ENCODE measurements at regions not wholly inside any gene's neighbourhood (a gene's known extent, or its start where the extent isn't known, plus 50 kb on each side); places are given as distances from the start of the nearest gene placed in this dataset.
"Not testable (repeated sequence)": the region's sequence is repeated elsewhere in the genome, so short reads cannot be mapped to it uniquely, and the experiment has no call there.

DNA sequence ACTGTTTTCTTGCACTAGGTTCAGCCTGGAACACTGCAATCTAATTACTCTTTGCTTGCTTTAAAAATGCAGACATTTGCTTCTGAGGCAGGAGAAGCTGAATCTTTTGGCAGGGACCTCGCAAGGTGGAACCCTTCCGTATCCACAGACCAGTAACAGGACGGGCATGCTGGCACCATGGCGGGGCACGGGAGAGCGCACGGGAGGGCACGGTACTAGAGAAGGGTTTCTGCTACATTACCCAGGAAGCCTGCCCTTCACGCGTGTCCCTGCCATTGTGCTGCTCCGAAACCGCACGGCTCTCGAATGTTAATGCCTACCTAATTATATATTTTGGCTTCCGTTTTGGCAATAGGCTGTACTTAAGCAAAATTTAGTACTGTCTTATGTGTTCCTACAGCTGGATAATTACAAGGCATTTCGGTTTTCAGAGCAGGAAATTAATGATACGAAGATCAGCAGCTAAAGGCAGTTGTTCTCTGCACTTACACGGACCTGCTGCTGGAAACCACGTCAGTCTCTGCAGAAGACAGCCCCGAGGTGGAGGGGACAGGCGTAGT, 430.4 kb downstream of the IRS2 start:
- DNase-seq, result no peak

DNA sequence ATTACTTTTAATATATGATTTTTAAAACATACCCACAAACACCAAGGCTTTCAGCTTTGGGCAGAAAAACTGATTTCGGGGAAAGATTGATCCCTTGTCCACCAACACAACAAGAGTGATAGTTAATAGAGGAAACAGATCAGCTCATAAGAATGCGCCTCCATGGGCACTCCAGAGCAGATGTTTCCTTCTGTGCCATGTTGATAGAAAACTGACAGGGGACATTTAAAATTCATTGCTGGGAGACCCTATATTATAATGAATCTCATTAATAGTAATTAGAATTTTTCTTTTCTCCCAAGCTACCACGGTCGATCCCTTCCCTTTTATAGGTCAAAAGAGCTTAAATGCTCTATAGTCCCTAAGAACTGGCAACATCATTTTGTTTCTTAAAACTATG, 431.2 kb downstream of the IRS2 start:
- DNase-seq, result no peak

- DNase-seq, result no peak
These were observed 435.1 kb downstream of the IRS2 start for GRCh38 chr13:109351236-109351635.

DNA sequence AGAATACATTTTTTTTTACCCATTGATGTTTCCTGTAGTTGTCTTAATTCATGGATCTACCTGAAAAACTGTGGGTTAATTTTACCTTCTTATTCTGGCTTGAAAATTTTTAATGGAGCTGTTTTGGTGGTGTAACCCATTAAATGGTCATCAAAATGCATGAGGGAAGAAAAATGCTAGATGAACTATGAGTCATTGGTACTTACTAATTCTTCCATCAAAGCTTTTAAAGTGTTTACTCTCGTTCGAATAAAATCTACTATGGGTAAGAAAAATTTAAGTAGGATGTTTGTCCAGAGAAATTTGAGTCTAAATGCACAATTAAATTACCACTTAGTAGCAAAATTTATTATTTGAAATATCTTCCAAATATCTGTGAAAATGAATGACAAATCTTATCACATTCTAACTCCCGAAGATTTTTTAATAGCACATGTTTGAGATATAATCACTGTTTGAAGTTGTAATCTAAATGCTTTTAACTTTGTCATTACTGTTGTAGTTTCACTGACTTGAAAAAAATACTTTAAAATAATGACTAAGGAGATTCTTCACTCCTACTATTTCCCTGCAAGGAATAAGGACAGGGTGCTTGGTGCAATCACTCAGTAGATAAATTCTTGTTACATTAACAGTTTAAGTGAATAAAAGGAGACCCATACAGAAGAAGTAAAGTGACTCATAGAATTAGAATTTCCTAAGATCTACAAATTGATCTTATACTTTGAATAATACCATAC, 437.7 kb downstream of the IRS2 start:
- DNase-seq, result no peak

DNA sequence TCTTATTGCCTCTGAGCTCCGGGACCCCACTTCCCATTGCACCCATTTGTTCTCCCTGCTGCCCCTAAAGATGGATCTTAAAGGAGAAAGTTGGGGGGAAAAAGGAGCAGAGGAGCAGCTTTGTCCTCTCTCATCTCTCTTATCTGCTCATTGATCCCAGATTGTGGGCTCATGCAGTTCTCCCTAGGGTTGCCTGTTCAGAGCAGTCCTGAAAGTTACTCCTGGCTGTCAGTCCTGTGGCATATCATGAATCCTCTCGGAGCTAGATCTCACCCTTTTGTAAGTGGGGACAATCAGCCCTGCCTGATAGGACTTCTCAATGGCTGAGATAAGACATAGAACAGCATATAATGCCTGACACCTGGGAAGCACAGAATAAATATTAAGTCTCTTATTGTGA, 440.3 kb downstream of the IRS2 start:
- no peak for DNase-seq

GRCh38 chr13:109345433-109345941, 440.9 kb downstream of the IRS2 start:
- no peak for DNase-seq

DNA sequence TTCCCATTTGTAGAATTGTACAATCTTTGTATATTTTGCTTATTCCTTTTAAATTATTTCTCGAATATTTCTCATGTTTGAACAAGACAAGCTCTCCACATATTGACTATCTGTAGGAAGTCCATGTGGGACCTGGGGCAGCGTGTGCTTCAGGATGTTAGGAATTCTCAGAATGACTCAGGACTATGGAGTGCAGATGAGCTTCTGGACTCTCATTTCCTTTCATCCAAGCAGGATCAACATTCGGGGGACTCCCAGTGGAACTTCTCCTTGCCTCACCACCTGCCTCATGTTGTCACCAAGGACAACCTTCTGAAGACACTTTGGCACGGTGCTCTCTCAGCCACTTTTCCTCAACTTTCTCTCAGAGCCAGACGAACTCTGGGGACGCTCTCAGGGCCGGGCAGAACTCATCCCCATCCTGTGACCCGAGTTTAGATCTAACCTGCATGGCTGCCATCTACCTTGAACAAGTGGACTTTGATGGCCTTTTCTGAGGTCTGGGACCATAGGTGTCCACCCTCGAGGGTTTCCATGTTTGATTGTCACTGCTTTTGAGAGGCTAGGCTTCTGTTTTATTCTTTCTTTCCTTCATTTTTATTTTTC, 441.7 kb downstream of the IRS2 start:
- DNase-seq, result no peak

DNA sequence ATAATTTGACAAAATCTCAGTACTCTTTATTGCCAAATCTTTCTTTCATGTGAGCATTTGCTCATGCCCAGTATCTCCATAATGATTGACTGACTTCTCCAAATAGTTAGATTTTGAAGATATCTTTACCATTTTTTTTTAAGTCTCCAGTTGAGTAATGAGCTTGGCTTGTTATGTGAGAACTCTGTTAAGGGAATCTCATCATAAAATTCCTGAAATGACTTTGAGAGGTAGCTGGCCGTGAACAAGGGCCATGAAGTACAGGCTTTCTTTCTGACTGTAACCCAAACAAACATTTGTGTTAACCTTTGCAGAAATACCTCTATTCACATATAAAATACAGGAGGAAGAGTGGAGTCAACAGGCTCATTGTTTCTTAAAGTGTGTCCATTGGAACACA, 449.7 kb downstream of the IRS2 start:
- DNase-seq, result no peak

DNA sequence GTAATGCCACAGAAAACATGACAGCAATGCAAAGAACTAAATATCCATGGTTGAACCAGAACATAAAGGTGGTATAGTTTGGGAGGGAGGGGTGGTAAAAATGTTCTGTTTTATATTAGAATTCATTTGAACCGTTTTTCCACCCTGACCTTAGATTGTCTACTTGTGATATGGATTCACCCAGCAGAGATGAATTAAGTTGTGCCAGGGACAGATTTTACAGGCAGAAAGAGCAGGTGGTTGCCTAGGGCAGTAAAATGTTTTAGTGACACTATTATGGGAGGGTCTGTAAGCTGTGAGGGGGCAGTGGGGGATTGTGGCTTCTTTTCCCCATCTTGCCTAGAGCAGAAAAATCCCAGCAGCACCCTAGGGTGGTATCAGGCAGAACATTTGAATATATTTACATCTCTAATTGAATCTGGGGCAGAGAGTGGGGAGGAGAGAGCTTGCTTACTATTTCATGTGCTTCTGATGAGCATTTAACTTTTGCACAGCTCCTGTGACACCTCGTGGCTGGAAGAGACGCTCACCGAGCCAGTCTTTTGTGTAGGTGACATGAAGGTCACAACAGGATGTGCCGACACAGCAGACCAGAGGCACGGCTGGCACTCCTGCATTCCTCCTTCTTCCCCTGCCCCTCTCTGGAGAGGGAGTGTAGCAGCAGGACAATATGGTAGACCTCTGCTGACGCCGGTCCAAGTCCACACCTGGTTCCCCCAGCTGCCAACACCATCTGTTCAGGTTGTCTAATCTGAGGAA, 452.3 kb downstream of the IRS2 start:
- DNase-seq, result no peak

DNA sequence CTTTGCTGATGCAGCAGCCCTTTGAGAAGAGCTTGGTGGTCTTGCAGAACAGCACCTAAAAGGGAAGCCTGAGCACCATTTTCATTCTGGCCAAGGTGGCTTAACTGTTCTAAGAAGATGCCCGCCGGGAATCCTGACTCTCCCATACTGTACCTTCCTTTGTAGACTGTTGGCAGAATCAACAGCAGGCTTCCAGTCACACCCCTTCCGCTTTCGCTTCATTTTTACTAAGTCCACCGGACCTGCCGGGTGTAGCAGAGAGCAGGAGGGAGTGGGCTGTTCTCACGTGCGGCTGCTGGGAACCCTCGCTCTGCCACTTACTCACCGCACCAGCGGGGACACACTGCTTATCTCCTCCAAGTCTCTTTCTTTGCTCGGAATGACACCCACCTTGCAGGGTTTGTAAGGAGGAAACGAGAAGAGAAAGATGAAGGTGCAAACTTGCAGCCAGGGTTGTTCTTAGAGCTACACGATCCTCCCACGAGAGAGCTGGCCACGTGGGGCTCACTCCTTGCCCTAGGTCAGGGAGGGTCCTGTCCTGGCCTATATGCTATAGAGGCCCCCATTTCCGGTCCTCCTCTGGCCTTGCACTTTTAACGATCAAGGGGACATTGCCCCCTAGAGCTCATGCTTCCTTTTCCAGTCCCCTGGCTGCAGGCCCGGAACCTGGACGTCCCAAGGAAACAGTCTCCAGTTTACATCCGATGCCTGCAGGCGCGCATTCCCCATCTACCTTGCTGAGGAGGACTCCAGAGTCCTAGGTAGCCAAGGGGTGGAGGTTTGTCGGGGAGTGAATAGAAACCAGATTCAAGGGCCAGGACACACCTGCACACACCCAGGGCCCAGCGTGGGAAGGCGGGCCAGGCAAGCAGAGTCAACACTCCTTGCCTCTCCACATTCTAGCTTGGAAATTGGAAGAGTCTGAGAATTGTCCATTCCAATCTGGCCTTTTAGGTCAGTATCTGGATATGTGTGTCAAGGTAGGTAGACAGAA, 453.6 kb downstream of the IRS2 start:
- DNase-seq, result no peak

DNA sequence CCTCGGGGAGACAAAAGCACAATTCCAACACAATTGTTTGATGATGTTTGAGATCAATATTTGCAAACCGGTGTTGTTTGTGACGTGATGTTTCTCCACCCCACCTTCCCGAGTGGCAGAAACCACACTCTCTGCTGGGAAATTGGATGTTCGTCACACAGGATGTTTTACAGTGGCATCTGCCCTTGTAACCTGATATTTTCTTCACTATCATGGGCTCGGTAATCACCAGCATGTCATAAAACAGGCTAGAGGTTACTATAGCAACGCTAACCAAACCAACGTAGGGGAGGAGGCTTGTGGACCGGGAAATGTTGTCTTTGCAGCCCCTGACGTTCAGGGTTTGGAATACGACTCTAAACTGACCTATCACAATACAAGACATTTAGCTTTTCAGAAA, 454.5 kb downstream of the IRS2 start:
- DNase-seq, result no peak

- DNase-seq, result no peak
These were observed 455.4 kb downstream of the IRS2 start for GRCh38 chr13:109331011-109331433.

DNA sequence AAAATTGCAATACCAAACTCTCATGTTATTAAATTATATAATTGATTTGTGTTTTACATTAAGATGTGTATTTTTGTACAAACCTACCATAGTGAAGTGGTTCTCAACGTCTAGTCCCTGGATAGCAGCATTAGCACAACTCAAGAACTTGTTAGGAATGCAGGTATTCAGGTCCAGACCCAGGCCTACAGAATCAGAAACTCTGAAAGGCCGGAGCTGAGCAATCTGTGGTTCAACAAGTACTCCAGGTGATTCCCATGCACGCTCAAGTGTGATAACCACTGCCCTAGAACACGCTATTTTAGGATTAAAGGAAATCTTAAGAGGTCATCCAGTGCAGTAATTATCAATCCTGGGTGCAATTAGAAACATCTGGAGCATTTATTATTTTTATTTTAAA, 456.3 kb downstream of the IRS2 start:
- DNase-seq, result no peak

- DNase-seq, result no peak
These were observed 457.2 kb downstream of the IRS2 start for GRCh38 chr13:109329175-109329574.

GRCh38 chr13:109326601-109327000, 459.8 kb downstream of the IRS2 start:
- no peak for DNase-seq

DNA sequence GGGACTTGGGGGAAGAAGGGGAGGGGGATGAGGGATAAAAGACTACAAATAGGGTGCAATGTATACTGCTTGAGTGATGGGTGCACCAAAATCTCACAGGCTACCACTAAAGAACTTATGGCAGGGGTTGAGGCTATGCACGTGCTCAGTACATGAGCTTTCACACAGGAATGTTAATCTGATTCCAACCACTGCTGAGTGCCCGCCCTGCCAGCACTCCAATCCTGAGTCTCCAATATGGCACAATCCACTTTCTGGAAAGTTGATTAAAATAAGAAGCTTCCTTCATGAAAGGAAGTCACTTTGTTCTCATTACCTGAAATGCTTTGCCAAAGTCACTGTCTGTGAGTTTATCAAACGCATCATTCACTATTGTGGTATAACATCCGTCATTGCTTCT, 463.0 kb downstream of the IRS2 start:
- DNase-seq, result no peak

DNA sequence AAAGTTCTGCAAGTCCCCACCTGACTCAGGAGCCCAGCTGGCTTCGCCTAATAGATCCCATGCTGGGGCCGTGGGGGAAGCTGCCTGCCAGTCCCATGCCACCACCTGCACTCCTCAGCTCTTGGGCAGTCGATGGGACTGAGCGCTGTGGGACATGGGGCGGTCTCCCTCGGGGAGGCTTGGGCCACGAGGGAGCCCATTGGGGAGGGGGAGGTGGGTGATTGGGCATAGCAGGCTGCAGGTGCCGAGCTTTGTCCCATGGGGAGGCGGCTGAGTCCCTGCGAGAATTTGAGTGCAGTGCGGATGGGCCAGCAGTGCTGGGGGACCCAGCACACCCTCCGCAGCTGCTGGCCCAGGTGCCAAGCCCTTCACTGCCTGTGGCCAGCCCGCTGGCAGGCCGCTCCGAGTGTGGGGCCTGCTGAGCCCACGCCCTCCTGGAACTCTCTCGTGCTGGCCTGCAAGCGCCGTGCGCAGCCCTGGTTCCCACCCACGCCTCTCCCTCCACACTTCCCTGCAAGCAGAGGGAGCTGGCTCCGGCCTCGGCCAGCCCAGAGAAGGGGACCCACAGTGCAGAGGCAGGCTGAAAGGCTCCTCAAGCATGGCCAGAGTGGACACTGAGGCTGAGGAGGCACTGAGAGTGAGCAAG, 467.3 kb downstream of the IRS2 start:
- no peak for DNase-seq

- no peak for DNase-seq
These were observed 470.9 kb downstream of the IRS2 start for GRCh38 chr13:109315481-109315880.

GRCh38 chr13:109314101-109314500, 472.3 kb downstream of the IRS2 start:
- DNase-seq, result no peak

- DNase-seq, result no peak
These were observed 474.0 kb downstream of the IRS2 start for GRCh38 chr13:109312399-109312798.

DNA sequence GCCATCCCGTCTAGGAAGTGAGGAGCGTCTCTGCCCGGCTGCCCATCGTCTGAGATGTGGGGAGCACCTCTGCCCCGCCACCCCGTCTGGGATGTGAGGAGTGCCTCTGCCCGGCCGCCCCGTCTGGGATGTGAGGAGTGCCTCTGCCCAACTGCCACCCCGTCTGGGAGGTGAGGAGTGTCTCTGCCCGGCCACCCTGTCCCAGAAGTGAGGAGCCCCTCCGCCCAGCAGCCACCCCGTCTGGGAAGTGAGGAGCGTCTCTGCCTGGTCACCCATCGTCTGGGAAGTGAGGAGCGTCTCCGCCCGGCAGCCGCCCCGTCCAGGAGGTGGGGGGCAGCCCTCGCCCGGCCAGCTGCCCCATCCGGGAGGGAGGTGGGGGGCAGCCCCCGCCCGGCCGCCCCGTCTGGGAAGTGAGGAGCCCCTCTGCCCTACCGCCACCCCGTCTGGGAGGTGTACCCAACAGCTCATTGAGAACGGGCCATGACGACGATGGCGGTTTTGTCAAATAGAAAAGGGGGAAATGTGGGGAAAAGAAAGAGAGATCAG, 474.9 kb downstream of the IRS2 start:
- DNase-seq, result not testable (repeated sequence)

All from activated CD4-positive, alpha-beta T cell treated with anti-CD3 and anti-CD28 coated beads, Interleukin-2, amount 50 U/mL, for 1 hour (primary cell).